ENCODE measurements at regions not wholly inside any gene's neighbourhood (a gene's known extent, or its start where the extent isn't known, plus 50 kb on each side); places are given as distances from the start of the nearest gene placed in this dataset.
A peak's percentile ranks its signal among the peaks of the same experiment; 100 is the strongest.

DNA sequence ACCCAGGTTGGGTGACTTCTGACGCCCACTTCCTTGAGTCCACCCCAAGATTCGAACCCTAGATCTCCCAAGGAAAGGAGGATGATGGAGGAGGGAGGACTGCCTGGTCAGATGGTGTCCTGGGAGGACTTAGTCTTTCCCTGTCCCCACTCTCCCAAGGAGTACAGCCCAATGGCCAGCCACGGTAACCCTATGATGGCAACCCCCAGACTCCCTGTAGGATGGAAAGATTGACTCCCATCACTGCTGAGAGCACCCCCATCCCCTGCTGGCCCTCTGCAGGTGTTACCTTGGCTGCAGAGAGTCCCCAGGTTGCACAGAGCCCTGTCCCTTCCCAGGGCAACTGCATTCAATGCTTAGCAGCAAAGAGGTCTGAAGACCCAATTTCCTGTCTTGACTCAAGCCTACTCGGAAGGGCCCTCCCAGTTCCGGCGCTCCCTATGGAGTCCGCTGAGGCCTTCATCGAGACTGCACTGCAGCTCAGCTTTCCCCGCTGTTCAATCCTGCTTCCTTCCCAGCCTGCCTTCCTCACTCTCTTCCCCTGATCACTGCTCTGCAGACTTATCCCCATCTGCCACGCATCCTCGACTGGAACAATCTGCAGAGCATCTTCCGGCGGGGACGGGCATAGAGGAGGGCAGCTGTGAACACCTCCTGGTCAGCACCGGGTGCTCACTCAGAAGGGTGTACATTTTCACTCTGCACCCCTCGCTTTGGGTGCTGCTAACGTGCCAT, 50.8 kb upstream of the OCM2 start:
- no peak for DNase-seq (ENCODE audit: low spot score)

DNA sequence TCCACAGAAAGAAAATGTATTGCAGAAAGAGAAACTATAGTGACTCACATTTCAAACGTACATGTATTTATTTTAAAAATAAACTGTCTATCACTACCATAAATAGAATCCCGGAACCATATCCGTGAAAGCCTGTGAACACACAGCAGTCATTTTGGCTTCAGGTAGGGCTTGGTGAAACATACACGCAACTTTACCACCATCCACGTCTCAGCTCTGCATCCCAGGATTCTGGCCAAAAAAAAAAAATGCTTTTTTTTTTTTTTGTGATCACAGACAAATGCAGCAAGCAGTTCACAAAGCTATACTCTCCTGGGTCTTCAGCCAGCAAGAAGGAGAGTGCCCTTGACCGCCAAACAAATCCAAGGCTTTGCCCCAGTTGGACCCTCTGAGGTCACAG, 56.8 kb upstream of the OCM2 start:
- DNase-seq (ENCODE audit: low spot score) = no peak

DNA sequence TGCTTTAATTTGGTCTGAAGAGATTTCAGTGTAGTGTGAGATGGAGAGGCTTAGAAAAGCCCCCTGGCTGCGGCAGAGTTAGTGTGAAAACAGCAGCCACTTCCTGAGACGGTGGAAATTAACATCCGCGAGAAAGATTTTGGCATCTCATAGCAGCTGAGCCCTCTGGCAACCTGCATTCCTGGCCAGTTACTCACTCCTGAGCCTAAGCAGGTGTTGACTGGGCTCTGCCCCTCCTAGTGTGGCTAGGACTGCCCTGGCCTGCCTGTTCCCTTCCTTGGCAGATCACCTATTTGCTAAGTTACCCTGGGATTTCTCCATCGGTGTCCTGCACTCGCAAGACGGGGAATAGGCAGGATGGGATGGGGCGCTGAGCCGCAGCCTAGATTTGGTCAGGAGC, 57.6 kb upstream of the LMTK2 start:
- DNase-seq (ENCODE audit: low spot score) = no peak

DNA sequence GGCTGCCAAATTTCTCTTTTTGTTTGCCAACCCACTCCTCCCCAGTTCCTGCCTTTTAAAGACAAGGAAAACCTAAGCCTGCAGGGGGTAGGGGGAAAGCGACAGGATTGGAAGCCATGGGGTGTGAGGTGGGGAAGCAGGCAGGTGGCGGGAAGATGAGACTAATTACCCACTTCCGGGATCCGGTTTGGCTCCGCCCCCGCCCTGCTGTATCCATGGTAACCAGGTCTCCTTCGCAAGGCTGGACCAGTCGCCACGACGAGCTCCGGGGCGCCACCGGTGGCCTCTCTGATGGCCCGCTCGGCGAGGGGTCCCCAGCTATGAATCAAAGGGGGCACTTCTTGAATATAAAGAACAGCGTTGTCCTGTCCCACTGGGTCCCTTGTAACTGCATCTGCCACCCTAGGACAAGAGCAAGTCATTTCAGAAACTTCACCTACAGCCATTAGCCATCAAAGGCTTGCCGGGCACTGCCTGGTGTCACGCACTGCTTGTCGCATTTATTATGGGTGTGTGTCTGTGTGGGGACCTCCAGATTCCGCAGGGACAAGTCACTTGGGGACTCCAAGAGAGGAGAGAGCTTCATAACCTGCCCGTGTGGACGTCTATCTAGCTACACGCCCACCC, 55.4 kb upstream of the LMTK2 start:
- DNase-seq (ENCODE audit: low spot score) = peak; percentile 37

DNA sequence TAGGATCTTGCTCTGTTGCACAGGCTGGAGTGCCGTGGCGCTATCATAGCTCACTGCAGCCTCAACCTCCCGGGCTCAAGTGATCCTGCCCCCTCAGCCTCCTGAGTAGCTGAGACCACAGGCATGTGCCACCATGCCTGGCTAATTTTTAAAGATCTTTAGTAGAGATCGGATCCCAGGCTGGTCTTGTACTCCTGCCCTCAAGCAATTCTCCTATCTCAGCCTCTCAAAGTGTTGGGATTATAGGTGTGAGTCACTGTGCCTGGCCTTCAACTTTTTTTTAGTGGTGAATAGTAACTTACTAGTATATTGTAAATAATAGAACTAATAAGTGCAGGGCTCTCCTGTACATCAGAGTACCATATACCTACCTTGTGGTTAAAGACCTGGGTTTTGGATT, 52.1 kb upstream of the LMTK2 start:
- no peak for DNase-seq (ENCODE audit: low spot score)

DNA sequence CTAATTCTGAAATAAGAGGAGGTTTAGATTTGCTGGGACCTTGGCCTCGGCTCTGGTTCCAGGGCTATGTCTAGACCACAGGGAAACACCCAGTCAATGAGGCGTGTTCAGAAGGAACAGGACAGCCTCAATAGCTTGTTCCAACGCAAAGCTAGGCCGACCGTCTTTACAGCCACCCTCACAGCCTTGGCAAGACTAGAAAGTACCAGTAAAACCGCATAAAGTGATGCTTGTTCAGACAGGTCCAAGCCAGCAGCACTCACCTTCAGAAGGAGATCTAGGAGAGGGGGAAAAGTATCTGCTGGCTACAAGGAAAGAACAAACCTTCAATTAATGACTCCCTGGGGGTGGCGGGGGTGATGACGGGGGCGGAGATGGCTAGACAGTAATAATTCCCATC, 50.1 kb upstream of the LMTK2 start:
- no peak for DNase-seq (ENCODE audit: low spot score)
